G401 (cell line): ENCODE measurements at regions not wholly inside any gene's neighbourhood (a gene's known extent, or its start where the extent isn't known, plus 50 kb on each side); places are given as distances from the start of the nearest gene placed in this dataset.
"Not testable (repeated sequence)": the region's sequence is repeated elsewhere in the genome, so short reads cannot be mapped to it uniquely, and the experiment has no call there.

Experiments used
- DNase-seq: peaks from one replicate; pipeline ENCODE4 v3.0.0-alpha.2; 2015; ENCODE audit warnings: low spot score
- in situ Hi-C: cut with HindIII; loops from 2 replicates; pipeline ENCODE4 v1.10.0; 2016; ENCODE audit warnings: low sequenced_read_pairs, mixed read lengths

DNA sequence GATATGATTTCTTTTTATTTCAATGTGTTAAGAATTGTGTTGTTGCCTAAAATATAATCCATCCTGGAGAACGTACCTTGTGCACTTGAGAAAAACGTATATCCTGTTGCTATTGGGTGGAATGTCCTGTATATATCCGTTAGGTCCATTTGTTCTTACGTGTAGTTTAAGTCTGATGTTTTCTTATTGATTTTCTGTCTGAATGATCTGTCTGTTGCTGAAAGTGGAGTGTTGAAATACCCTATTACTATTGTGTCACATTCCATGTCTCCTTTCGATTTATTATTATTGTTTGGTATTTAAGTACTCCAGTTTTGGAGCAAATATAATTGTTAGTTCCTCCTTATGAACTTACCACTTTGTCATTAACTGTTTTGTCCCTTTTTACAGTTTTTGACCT, 270.6 kb downstream of the UBE2NL start:
- DNase-seq, in situ Hi-C loops: not testable (repeated sequence)

DNA sequence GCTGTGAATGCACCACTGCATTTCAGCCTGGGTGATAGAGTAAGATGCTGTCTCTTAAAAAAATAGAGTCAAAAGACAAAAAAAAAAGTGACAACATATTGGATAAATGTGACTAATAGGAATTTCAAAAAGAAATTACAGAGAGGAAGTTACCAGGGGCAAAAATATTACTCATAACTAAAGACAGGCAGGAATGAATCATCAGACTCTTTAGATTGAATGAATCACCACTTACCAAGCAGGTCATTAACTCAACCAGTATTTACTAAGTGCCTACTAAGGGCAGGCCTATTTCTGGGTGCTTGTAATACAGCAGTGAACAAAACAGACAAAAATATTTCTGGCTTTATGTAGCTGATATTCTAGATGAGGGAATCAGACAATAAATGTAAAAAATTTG, 301.3 kb downstream of the UBE2NL start:
- in situ Hi-C loops, DNase-seq: not testable (repeated sequence)

DNA sequence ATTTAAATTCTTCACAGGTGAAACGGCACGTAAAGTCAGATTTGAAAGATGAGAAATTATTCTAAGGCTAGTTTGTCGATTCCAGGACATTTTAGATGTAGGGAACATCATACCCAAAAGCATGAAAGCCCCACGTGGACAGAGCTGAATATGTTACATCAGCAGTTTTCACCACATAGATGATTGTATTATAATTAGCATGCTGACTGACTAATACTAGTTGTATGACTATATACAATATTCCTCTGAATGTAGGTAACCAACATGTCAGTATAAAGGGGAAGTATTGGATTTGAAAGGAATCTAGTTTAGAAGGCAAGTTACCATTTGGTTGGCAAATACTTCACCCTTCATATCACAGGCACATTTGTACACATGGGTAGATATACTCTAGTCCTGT, 304.6 kb downstream of the UBE2NL start:
- in situ Hi-C loops, DNase-seq: not testable (repeated sequence)

DNA sequence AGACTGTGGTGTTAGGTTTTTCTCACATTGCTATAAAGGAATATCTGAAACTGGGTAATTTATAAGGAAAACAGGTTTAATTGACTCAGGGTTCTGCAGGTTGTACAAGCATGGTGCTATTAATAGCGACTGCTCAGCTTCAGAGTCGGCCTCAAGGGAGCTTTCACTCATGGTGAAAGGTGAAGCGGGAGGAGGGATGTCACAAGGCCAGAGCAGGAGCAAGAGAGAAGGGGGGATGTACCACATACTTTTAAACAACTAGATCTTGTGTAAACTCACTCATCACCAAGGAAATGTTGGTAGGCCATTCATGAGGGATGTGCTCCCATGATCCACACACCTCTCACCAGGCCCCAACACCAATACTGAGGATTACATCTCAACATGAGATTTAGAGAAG, 313.2 kb downstream of the UBE2NL start:
- DNase-seq, in situ Hi-C loops: not testable (repeated sequence)

DNA sequence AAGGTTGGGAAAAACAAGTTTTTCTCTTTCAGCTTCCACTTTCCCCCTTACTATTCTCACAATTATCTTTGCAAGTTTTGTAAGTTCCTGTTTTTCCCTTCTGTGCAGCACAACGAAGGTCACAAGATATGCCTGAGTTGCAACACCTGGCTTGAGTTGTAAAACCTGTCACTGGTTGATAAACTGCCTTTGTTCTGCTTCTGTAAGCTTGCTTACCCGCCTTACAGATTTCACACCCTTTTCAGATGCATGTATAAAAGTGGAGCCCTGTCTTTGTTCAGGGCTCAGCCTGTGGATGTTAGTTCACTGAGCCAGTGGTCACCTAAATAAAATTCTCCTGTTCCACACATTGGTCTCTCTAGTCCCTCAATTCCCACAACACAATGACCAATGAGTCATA, 318.9 kb downstream of the UBE2NL start:
- DNase-seq, in situ Hi-C loops: not testable (repeated sequence)

DNA sequence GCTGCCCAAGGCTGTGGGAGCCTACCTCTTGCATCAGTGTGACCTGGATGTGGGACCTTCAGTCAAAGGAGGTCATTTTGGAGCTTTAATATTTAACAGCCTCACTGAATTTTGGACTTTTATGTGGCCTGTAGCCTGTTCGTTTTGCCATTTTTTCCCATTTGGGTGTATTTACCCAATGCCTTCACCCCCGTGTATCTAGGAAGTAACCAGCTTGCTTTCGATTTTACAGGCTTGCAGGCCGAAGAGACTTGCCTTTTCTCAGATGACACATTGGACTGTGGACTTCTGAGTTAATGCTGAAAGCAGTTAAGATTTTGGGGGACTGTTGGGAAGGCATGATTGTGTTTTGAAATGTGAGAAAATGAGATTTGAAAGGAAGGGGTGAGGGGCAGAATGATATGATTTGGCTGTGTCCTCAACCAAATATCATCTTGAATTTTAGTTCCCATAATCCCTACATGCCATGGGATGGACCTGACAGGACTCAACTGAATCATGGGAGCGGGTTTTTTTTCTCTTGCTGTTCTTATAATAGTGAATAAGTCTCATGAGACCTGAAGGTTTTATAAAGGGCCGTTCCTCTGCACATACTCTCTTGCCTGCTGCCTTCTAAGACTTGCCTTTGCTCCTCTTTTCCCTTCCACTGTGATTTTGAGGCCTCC, 324.6 kb downstream of the UBE2NL start:
- DNase-seq, result not testable (repeated sequence)

DNA sequence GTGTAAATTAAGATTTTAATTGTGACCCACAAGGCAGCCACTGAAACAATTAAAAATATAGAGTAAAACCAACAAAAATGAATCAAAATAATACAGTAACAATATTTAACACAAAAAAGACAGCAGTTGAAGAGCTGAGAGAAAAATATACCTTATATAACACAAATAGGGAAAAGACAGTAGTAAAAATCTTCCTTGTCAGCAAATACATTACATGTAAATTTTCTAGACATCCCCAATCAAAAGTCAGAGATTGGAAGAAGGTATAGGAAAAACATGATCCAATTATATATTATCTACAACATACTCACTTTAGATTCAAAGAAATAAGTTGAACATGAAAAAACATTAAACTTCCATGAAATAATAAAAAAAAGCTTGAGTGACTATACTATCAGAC, 330.8 kb downstream of the UBE2NL start:
- no peak for DNase-seq
- in situ Hi-C loops, result no loop called here

More for the DNA sequence above, 324.6 kb downstream of the UBE2NL start:
- in situ Hi-C loops, result not testable (repeated sequence)

DNA sequence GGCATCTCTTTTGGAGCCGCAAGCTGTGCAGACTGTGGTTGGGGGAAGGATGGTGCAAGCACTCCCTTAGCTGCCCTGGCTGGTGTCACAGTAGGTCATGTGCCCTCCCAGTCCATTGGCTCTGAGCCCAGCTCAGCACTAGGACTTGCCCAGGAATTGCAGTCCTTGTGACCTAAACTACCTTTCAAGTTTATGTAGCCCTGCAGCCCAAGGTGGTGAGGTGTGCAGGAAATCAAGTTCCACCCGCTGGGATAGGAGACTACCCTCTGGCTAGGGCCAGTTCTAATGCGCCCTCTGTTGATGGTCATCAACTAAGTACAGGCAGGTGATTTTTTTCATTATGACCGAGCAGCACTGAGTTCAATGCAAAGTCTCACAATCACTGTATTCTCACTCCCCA, 335.2 kb downstream of the UBE2NL start:
- DNase-seq, result no peak
- in situ Hi-C loops, result no loop called here

DNA sequence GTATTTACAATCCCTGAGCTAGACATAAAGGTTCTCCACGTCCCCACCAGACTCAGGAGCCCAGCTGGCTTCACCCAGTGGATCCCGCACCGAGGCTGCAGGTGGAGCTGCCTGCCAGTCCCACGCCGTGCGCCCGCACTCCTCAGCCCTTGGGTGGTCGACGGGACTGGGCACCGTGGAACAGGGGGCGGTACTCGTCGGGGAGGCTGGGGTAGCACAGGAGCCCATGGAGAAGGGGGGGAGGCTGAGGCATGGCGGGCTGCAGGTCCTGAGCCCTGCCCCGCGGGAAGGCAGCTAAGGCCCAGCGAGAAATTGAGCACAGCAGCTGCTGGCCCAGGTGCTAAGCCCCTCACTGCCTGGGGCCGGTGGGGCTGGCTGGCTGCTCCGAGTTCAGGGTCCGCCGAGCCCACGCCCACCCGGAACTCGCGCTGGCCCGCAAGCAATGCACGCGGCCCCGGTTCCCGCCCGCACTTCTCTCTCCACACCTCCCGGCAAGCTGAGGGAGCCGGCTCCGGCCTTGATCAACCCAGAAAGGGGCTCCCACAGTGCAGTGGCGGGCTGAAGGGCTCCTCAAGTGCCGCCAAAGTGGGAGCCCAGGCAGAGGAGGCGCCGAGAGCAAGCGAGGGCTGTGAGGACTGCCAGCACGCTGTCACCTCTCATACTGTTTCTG, 347.4 kb downstream of the UBE2NL start:
- in situ Hi-C loops, DNase-seq: not testable (repeated sequence)

DNA sequence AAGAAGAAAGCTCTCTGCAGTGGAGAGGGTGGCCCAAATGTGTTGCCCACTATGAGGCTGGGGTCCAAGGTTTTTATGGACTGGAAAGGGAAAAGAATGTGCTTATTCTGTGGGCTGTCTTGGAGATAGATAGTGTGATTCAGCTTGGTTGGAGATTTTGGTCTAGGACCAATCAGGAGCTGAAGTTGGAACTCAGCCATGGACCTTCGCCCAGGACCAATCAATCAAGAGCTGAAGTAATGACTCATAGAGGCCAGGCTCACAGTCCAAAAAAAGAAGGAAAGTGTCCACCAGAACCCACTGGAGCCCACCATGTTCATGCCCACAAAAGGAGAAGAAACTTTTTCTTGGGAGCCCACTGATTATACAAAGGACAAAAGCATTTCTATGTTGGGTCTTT, 369.5 kb downstream of the UBE2NL start:
- DNase-seq, result no peak
- in situ Hi-C loops, result no loop called here

DNA sequence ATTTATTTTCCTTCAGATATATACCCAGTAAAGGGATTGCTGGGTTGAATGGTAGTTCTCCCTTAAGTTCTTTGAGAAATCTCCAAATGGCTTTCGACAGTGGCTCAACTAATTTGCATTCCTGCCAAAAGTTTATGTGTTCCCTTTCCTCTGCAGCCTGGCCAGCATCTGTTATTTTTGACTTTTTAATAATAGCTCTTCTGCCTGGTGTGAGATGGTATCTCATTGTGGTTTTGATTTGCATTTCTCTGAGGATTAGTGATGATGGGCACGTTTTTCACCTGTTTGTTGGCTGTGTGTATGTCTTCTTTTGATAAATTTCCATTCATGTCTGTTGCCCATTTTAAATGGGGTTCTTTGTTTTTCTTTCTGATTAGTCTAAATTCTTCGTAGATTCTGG, 375.2 kb downstream of the UBE2NL start:
- in situ Hi-C loops, result no loop called here

DNA sequence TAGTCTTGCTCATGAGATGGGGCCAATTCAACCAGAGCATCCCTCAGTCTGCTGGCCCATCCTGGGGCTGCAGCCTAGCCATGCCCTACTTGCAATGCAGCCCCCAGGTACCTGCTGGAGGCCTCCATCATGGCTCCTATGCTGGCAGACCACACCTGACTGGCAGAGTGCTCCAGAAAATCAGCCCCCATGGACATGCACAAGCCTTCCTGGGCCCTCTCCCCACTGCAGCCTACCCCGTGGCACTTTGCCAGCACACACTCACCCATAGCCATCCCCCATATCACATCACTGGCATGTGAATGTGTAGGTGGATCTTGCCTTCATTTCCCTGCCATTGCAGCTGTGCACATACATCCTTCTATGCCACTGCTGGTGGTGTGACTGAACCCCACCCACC, 381.8 kb downstream of the UBE2NL start:
- in situ Hi-C loops, result no loop called here
- no peak for DNase-seq

More for the DNA sequence above, 375.2 kb downstream of the UBE2NL start:
- no peak for DNase-seq

DNA sequence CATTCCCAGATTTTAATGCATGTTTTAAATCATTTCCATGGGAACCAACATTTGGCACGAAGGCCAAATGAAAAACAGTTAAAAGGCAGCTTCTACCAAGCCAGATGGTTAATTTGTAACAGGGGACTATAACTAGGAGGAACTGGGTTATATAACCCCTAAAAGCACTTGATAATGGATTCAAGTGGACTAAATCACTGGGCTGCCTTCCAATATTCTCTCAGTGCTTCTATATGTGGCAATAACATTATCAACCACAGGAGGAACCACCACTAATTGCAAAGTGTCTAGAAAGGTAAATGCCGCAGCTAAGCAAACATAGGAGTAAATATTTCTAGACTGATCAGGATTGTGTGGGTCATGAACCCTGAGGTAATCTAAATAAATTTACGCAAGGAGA, 391.5 kb downstream of the UBE2NL start:
- DNase-seq, result no peak
- in situ Hi-C loops, result no loop called here

DNA sequence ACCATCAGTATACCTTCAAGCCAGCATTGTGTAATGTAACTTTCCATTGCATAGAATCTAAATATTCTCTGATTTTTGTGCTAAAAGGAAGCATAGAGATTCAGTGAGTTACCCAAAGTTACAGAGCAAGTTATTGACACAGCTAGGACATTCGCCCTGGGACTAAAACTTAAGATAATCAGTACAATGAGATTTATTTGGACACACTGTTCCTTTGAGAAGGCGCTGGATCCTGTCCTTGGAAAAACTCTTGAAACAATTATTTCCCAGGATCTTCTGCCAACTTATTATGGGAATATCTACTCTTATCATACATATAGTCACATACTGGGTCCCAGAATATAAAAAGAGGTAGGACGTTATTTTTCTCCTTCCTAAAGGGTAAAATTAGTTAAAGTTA, 392.0 kb downstream of the UBE2NL start:
- in situ Hi-C loops, result no loop called here
- no peak for DNase-seq

DNA sequence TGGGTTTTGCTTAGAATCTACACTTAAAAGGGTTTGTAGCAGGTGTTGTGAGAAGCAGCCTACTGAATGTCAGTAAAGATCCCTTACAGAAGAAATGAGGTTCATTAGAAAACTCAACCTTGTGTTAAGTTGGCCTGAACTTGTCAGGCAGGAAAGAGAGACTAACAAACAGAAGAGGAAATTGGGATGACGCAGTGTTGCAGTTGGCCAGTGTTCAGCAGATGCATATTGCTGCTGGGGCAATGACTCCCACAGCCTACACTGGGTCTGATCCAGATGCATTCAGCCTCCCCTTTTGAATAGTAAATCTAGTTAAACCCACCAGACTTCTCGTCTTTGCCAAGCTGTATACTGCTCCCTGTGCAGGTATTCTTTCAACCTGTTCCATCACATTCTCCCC, 409.4 kb downstream of the UBE2NL start:
- in situ Hi-C loops, result no loop called here
- DNase-seq, result no peak

DNA sequence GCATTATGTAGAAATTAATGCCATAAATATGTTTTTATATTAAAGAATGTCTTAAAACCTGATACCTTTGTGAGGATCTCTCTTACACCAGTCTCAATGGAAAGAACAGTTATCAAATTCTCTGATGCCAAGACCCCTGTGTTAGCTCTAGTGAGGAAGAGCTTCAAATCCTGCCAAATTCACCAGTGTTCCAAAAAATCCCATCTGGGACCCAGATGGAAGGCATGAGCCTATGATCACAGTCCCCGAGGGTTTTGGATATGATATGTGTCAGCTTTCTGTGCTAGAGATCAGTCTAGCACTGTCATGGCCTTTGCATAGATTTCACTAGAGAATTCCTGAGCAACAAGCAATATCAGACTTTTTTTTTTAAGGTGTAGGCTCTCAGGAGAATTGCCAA, 412.1 kb downstream of the UBE2NL start:
- peak; percentile 1 for DNase-seq
- in situ Hi-C loops, result no loop called here

DNA sequence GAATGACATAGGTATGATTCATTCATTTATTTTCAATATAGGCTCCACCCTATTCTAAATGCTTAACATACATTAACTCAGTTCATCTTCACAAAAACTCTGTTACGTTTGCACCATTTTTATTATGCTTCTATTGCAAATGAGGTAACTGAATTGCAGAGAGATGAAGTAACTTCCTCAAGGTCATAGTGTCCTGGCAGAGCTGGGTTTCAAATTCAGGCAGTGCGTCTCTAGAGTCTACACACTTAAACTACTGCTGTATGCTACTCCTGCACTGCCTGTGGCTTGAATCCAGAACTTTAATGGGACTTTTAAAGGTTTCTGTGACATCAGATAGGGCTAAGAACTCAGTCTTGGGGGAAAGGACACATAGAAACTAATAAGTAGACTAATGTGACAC, 413.4 kb downstream of the UBE2NL start:
- DNase-seq, result no peak
- in situ Hi-C loops, result no loop called here

DNA sequence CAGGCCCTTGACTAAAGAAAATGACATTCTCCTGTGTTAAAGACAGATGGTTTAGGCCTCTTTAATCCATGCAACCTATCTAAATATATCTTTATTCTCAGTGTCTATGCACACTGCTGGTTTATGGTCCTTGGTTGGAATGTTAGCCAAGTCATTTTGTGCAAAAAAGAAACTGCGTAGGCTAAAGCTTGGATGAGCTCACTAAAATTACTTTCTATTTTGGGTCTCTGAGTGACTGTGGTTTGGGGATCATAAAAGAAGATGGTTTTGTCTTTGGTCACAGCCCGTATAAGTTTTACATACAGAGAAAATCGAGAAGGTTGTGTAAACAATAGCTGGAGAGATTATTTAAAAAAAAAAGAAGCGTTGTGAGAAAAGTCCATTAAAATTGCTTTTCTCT, 443.6 kb downstream of the UBE2NL start:
- no peak for DNase-seq
- in situ Hi-C loops, result no loop called here

DNA sequence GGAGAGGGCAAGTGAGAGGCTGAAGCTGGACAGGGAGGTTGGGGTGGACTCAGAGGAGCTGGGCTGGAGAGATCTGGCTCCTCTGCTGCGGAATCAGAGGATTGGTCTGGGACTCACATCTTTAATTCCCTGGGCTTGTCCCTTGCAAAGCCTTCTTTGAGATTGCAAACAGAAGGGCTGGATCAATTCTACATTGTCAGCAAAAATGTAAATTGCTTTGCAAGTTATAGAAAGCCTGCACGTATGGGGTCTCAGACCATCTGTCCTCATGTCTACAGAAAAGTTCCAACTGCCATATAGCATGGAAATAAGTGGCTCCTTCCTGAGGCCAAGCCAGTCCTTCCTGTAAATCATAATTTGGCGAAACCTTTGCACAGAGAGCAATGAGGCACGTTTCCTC, 449.6 kb downstream of the UBE2NL start:
- no peak for DNase-seq
- in situ Hi-C loops, result no loop called here

DNA sequence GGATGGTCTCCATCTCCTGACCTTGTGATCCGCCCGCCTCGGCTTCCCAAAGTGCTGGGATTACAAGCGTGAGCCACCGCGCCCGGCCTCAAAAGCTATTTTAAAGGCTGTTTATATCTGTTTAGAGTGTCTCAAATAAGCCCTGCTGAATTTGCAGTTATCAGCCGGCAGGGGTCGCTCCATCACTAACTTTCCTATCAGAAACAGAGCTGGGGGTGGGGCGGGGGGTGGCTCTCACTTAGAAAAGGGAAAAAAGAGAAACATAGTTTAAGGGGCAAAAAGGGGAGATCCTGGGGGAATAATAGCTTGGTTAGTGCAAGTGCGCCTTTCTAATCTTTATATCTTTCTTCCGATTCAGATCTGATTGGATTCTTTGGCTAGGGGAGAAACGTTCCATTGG, 450.7 kb downstream of the UBE2NL start:
- DNase-seq, result no peak

DNA sequence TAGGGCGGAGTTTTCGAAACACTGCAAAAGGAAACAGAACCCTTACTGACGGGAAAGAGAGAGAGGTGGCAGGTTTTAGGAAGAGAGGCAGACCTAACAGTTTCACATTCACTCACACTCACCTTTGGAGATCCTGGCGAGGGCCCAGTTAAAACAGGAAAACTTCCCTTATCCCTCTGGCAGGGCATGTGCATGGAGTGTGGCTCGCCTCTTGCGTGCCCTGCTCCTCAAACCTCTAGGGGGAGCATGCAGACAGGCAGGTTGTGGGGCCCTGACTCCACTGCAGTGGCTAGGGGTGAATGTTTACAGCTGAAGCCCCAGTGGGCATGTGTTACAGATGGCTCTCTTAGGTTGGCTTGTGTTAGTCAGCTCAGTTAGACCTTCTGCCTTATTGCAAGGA, 451.5 kb downstream of the UBE2NL start:
- in situ Hi-C loops, result no loop called here
- no peak for DNase-seq

More for the DNA sequence above, 450.7 kb downstream of the UBE2NL start:
- in situ Hi-C loops, result no loop called here
